PFSK-1 (cell line): ENCODE measurements at regions not wholly inside any gene's neighbourhood (a gene's known extent, or its start where the extent isn't known, plus 50 kb on each side); places are given as distances from the start of the nearest gene placed in this dataset.

Experiments used
- FOXP2 ChIP-seq: optimal IDR thresholded peaks from 2 replicates; pipeline ENCODE3; 2011; ENCODE audit warnings: borderline replicate concordance, control low read depth, inconsistent platforms; ENCODE audit not compliant: insufficient read depth; ENCODE audit errors: extremely low read length, extremely low read depth
- POLR2AphosphoS5 ChIP-seq: IDR thresholded peaks from 2 replicates; pipeline ENCODE4 v1.6.1; 2012; ENCODE audit warnings: low read depth, mild to moderate bottlenecking, control low read depth, low read length, moderate library complexity
- REST ChIP-seq, 2 experiments: IDR thresholded peaks; 2 replicates each; pipeline versions ENCODE4 v1.6.1 to v1.8.0; 2011 to 2012; ENCODE audit warnings: low read depth in 2 of 2, low read length in 2 of 2, control low read depth in 1 of 2, inconsistent platforms in 1 of 2, mild to moderate bottlenecking in 1 of 2, moderate library complexity in 1 of 2; ENCODE audit not compliant: insufficient read depth in 1 of 2
- SIN3A ChIP-seq: IDR thresholded peaks from 2 replicates; pipeline ENCODE4 v1.6.1; 2012; ENCODE audit warnings: mild to moderate bottlenecking, low read length, moderate library complexity, borderline replicate concordance; ENCODE audit not compliant: insufficient read depth
- TAF1 ChIP-seq: IDR thresholded peaks from 2 replicates; pipeline ENCODE4 v1.6.1; 2012; ENCODE audit warnings: low read length, control low read depth, borderline replicate concordance; ENCODE audit not compliant: insufficient read depth

DNA sequence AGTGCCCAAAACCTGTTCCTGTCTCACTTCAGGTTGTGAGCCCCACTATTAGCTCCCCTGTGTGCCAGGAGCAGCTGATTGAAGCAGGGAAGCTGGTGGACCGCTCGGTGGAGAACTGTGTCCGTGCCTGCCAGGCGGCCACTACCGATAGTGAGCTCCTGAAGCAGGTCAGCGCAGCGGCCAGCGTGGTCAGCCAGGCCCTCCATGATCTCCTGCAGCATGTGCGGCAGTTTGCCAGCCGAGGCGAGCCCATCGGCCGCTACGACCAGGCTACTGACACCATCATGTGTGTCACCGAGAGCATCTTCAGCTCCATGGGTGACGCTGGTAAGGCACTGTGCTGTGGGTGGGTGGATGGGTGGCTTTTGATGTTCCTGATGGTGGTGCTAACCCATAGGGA, 334.1 kb upstream of the TPM1 start:
- TF ChIP-seq POLR2AphosphoS5: no peak
- no peak for TF ChIP-seq REST (IDR thresholded peaks at IDR 0.05; ENCODE audit: insufficient read depth in 1 of 2, low read depth in 2 of 2, low read length in 2 of 2)
- no peak for TF ChIP-seq SIN3A
- no peak for TF ChIP-seq FOXP2
- TF ChIP-seq TAF1: no peak

DNA sequence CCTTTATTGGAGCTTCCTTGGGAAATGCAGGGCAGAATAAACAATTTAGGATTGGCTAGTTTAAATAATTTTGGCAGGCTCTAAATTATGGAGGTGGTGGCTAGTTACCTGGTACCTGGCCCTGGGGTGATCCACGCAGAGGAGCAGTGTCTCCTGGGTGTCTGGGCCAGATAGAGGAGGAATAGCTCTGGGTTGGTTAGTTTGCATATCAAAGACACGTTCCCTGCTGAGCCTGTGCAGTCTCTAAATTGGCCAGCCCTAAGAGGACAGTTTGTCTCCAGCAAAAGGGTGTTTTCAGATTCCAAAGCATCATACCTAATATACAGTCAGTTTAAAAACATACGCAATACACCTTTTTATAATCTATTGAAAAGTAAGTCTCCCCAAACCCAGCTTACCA, 333.3 kb upstream of the TPM1 start:
- TF ChIP-seq SIN3A (no peak), FOXP2 (no peak), POLR2AphosphoS5 (no peak), TAF1 (no peak), REST (IDR thresholded peaks at IDR 0.05; ENCODE audit: insufficient read depth in 1 of 2, low read depth in 2 of 2, low read length in 2 of 2) (no peak)

GRCh38 chr15:62711691-62712454, 330.7 kb upstream of the TPM1 start:
- TF ChIP-seq SIN3A: no peak
- TF ChIP-seq TAF1: no peak
- no peak for TF ChIP-seq POLR2AphosphoS5
- no peak for TF ChIP-seq FOXP2
- TF ChIP-seq REST (IDR thresholded peaks at IDR 0.05; ENCODE audit: insufficient read depth in 1 of 2, low read depth in 2 of 2, low read length in 2 of 2): no peak

GRCh38 chr15:62712455-62712839, 330.1 kb upstream of the TPM1 start:
- TF ChIP-seq FOXP2 (no peak), TAF1 (no peak), SIN3A (no peak), REST (IDR thresholded peaks at IDR 0.05; ENCODE audit: insufficient read depth in 1 of 2, low read depth in 2 of 2, low read length in 2 of 2) (no peak), POLR2AphosphoS5 (no peak)

DNA sequence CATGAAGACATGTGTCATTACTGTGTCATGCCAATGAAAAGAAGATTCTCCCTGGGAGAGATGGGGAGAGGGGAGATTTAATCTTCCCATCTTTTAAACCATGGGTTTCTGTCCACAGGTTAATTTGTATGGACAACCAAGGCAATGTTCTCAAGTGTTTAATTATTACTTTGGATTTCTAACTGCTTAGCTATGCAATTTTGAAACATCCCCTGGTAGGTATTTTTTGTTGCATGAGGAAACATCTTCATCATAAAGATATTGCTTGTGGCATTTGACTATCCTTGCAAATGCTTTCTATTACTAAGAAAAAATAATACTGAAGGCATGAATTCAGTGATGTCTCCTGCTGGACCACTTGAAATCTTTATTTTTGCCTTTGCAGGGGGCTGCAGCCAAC, 326.6 kb upstream of the TPM1 start:
- TF ChIP-seq FOXP2 (no peak), REST (IDR thresholded peaks at IDR 0.05; ENCODE audit: insufficient read depth in 1 of 2, low read depth in 2 of 2, low read length in 2 of 2) (no peak)
